Immature natural killer cell (primary cell): ENCODE measurements at regions not wholly inside any gene's neighbourhood (a gene's known extent, or its start where the extent isn't known, plus 50 kb on each side); places are given as distances from the start of the nearest gene placed in this dataset.

Experiments used
- DNase-seq, 3 donors: peaks; one replicate each; pipeline ENCODE4 v3.0.0; 2022; ENCODE audit warnings: mixed read lengths in 1 of 3
- H3K27ac Mint-ChIP-seq, 6 donors: one replicate each; pipeline ENCODE4 v1.8.0; 2020; ENCODE audit warnings: mixed read lengths in 6 of 6, mild to moderate bottlenecking in 5 of 6, inconsistent platforms in 4 of 6, moderate library complexity in 3 of 6
- H3K27me3 Mint-ChIP-seq, 3 donors: one replicate each; pipeline ENCODE4 v1.8.0; 2020 to 2021; ENCODE audit warnings: low read depth in 3 of 3, mild to moderate bottlenecking in 3 of 3, mixed read lengths in 3 of 3, moderate library complexity in 3 of 3, inconsistent platforms in 1 of 3
- H3K36me3 Mint-ChIP-seq, 3 donors: one replicate each; pipeline ENCODE4 v1.8.0; 2020; ENCODE audit warnings: mixed read lengths in 3 of 3, inconsistent platforms in 2 of 3, mild to moderate bottlenecking in 2 of 3
- H3K4me1 Mint-ChIP-seq, 2 donors: one replicate each; pipeline ENCODE4 v1.8.0; 2020; ENCODE audit warnings: inconsistent platforms in 2 of 2, mild to moderate bottlenecking in 2 of 2, mixed read lengths in 2 of 2, moderate library complexity in 1 of 2
- H3K4me3 Mint-ChIP-seq, 5 donors: one replicate each; pipeline ENCODE4 v1.8.0; 2020; ENCODE audit warnings: mild to moderate bottlenecking in 5 of 5, mixed read lengths in 5 of 5, inconsistent platforms in 3 of 5, moderate library complexity in 3 of 5
- H3K9me3 Mint-ChIP-seq, 6 donors: one replicate each; pipeline ENCODE4 v1.8.0; 2020; ENCODE audit warnings: mild to moderate bottlenecking in 6 of 6, mixed read lengths in 6 of 6, inconsistent platforms in 4 of 6, moderate library complexity in 3 of 6

- Mint-ChIP-seq H3K4me1 (peaks cover 2 to 3% of the 10 kb centered on the region in 2 donors), H3K4me3 (no peak overlapping the region), H3K27me3 (peaks cover 0 to 4% (median 3%) of the 10 kb centered on the region in 3 donors), H3K36me3 (no peaks in the 10 kb centered on the region), H3K27ac (no peak overlapping the region), H3K9me3 (no peaks in the 10 kb centered on the region)
- DNase-seq = no peak
Measured at GRCh38 chr6:153216789-153217188, 85.7 kb upstream of the RGS17 start.

DNA sequence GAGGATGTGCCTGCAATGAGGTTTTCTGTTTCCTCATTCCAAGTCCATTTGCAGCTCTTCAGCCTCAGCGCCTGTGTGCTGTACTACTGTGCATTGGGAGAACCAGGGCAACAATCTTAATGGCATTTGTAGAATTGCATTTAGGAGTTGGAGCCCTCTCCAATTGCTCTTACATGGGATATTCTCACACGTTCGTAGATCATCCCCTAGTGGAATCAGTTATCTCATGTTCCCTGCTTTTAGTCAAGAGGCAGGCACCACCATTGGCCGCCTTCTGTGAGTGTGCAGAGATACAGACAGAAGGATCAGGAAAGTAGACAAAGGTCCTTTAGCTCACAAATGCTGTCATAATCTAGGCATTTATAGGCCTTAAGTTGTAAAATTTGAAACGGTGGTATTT, 84.2 kb upstream of the RGS17 start:
- DNase-seq = no peak
- Mint-ChIP-seq H3K4me1 (peaks cover 14 to 18% of the 10 kb centered on the region in 2 donors), H3K27ac (no peak overlapping the region), H3K36me3 (no peaks in the 10 kb centered on the region), H3K4me3 (no peak overlapping the region), H3K9me3 (no peaks in the 10 kb centered on the region), H3K27me3 (peaks cover 0 to 4% (median 3%) of the 10 kb centered on the region in 3 donors)

GRCh38 chr6:153214436-153214835, 83.4 kb upstream of the RGS17 start:
- no peak overlapping the region for H3K27ac Mint-ChIP-seq
- no peaks in the 10 kb centered on the region for H3K9me3 Mint-ChIP-seq
- peaks cover 0 to 4% (median 3%) of the 10 kb centered on the region in 3 donors for H3K27me3 Mint-ChIP-seq
- DNase-seq = no peak
- H3K4me3 Mint-ChIP-seq = no peak overlapping the region
- peaks cover 22 to 27% of the 10 kb centered on the region in 2 donors for H3K4me1 Mint-ChIP-seq
- H3K36me3 Mint-ChIP-seq = no peaks in the 10 kb centered on the region

DNA sequence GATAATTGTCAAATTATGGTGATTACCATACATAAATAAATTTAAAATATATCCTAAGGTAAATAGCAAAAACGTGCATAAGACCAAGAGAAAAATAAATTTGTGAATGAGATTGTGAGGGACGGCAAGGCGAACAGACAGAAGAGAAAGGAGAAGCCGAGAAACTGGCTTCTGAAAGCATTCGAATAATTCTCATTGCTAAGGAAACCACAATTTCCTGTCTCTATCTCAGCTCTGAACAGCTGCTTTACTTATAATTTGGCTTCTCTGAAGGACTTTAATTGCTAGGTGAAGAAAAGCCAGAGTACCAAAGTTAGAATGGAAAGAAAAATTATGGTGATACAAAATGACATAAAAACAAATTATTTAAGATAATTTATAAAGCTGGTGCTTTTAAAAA, 79.0 kb upstream of the RGS17 start:
- peak overlapping the region; percentile 48 to 72 (median 70) for H3K4me3 Mint-ChIP-seq
- peaks cover 32 to 35% of the 10 kb centered on the region in 2 donors for H3K4me1 Mint-ChIP-seq
- peak overlapping the region in 2 of 6 donors; percentile 26 to 41 for H3K27ac Mint-ChIP-seq
- DNase-seq = peak in 2 of 3 donors; percentile 29 to 34
- no peaks in the 10 kb centered on the region for H3K9me3 Mint-ChIP-seq
- peaks cover 0 to 1% (median 0%) of the 10 kb centered on the region in 3 donors for H3K27me3 Mint-ChIP-seq
- no peaks in the 10 kb centered on the region for H3K36me3 Mint-ChIP-seq

DNA sequence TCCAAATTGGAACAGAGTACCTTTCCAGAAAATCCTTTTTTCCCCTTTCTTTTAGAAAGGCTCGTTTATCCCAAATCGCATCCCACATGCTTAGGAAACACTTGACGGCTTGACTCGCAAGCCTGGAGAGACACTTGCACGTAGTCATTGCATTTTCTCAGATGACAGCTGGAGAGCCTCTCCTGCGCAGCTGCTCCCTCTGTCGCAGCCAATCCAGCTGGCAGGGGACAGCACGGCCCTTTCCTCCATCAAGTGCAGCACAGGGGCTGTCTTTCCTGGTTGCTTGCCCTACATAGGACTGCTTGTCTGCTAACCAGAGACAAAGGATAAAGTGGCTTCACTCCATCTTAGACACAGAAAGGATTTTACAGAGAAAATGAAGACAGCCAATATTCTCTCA, 77.6 kb upstream of the RGS17 start:
- H3K4me1 Mint-ChIP-seq = peaks cover 32 to 35% of the 10 kb centered on the region in 2 donors
- H3K4me3 Mint-ChIP-seq = no peak overlapping the region

DNA sequence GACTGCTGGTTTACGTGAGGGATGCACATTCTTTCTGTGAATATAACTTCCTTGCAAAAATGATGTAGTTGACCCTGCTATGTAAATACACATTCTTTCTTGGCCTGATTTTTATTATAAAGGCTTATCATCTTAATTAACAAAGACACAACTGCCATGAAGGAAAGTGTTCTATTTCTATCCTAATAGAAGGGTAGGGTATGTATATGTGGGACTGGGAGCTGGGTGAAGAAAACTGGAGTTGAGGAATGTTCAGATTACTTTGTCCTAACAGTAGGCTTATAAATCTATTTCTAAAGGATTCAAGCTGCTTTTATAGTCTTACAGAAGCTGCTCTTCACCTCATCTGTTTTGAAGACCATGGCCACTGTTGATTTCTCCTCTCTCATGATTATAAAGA, 76.5 kb upstream of the RGS17 start:
- H3K36me3 Mint-ChIP-seq = no peaks in the 10 kb centered on the region
- H3K9me3 Mint-ChIP-seq = no peaks in the 10 kb centered on the region
- peaks cover 32 to 35% of the 10 kb centered on the region in 2 donors for H3K4me1 Mint-ChIP-seq
- H3K4me3 Mint-ChIP-seq = no peak overlapping the region
- H3K27ac Mint-ChIP-seq = no peak overlapping the region
- peaks cover 0 to under 1% (median 0%) of the 10 kb centered on the region in 3 donors for H3K27me3 Mint-ChIP-seq
- DNase-seq = no peak

More for the DNA sequence above, 77.6 kb upstream of the RGS17 start:
- Mint-ChIP-seq H3K27me3 (peaks cover 0 to 1% (median 0%) of the 10 kb centered on the region in 3 donors), H3K27ac (no peak overlapping the region), H3K36me3 (no peaks in the 10 kb centered on the region), H3K9me3 (no peaks in the 10 kb centered on the region)
- DNase-seq = no peak

GRCh38 chr6:153207006-153207405, 75.9 kb upstream of the RGS17 start:
- no peaks in the 10 kb centered on the region for H3K9me3 Mint-ChIP-seq
- no peak overlapping the region for H3K4me3 Mint-ChIP-seq
- no peaks in the 10 kb centered on the region for H3K27me3 Mint-ChIP-seq
- DNase-seq = no peak
- H3K36me3 Mint-ChIP-seq = no peaks in the 10 kb centered on the region
- no peak overlapping the region for H3K27ac Mint-ChIP-seq
- peaks cover 31 to 34% of the 10 kb centered on the region in 2 donors for H3K4me1 Mint-ChIP-seq

DNA sequence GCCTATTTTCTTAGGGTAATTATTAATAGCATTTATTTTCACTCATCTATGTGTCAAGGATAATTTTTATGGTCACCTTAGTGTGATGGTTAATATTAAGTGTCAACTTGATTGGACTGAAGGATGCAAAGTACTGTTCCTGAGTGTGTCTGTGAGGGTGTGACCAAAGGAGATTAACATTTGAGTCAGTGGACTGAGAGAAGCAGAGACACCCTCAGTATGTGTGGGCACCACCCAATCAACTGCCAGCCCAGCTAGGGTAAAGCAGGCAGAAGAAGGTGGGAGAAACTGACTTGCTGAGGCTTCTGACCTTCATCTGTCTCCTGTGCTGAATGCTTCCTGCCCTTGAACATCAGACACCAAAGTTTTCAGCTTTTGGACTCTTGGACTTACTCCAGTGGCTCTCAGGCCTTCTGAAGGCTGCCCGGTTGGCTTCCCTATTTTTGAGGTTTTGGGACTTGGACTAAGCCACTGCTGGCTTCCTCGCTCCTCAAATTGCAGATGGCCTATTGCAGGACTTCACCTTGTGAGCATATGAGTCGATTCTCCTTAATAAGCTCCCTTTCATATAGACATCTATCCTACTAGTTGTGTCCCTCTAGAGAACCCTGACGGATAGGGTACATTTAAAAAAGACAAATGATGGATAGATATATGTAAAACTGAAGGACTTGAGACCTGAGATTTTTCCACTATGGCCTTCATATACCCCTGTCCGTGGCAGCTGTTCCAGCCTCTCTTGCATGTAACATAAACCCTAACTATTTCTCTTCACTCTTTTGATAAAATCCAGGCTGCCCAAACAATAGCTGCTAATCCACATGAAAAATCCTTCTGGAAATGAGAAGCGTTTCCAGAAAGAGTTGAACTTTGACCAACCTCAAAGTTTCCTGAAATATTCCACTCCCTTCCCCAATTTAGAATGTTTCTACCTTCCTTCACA, 62.1 kb upstream of the RGS17 start:
- Mint-ChIP-seq H3K36me3 (no peaks in the 10 kb centered on the region), H3K27ac (no peak overlapping the region), H3K4me3 (no peak overlapping the region), H3K4me1 (no peaks in the 10 kb centered on the region), H3K27me3 (peaks cover 0 to 7% (median 6%) of the 10 kb centered on the region in 3 donors), H3K9me3 (no peaks in the 10 kb centered on the region)
- no peak for DNase-seq

- Mint-ChIP-seq H3K9me3 (peaks cover 0 to 6% (median 0%) of the 10 kb centered on the region in 6 donors), H3K4me1 (no peaks in the 10 kb centered on the region), H3K27ac (no peak overlapping the region), H3K36me3 (peaks cover 0 to 6% (median 0%) of the 10 kb centered on the region in 3 donors), H3K4me3 (no peak overlapping the region), H3K27me3 (peaks cover 5 to 16% (median 10%) of the 10 kb centered on the region in 3 donors)
- no peak for DNase-seq
Measured at GRCh38 chr6:153183925-153184324, 52.8 kb upstream of the RGS17 start.
